ENCODE measurements at regions not wholly inside any gene's neighbourhood (a gene's known extent, or its start where the extent isn't known, plus 50 kb on each side); places are given as distances from the start of the nearest gene placed in this dataset.

DNA sequence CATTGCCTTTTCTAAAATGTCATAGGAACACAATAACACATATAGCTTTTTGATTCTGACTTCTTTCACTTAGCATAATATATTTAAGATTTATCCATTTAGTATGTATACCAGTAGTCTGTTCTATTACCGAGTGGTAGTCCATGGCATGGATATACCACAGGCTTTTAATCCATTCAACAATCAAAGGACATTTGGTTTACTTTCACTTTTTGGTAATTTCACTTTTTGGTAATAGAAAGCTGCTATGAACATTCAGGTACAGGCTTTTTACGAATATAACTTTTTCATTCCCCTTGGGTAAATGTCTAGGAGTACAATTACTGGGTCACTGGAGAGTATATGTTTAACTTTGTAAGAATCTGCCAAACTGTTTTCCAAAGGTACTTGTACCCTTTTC lies 100.7 kb upstream of the PRICKLE1 start:
- no peak for DNase-seq (ENCODE audit: low read depth)
- TF ChIP-seq MYC (IDR thresholded peaks at IDR 0.05; ENCODE audit: low read depth, low read length) (no peak), POLR2A (IDR thresholded peaks at IDR 0.05; ENCODE audit: extremely low read depth, insufficient read length) (no peak)
- TF ChIP-seq, protein P1, sequence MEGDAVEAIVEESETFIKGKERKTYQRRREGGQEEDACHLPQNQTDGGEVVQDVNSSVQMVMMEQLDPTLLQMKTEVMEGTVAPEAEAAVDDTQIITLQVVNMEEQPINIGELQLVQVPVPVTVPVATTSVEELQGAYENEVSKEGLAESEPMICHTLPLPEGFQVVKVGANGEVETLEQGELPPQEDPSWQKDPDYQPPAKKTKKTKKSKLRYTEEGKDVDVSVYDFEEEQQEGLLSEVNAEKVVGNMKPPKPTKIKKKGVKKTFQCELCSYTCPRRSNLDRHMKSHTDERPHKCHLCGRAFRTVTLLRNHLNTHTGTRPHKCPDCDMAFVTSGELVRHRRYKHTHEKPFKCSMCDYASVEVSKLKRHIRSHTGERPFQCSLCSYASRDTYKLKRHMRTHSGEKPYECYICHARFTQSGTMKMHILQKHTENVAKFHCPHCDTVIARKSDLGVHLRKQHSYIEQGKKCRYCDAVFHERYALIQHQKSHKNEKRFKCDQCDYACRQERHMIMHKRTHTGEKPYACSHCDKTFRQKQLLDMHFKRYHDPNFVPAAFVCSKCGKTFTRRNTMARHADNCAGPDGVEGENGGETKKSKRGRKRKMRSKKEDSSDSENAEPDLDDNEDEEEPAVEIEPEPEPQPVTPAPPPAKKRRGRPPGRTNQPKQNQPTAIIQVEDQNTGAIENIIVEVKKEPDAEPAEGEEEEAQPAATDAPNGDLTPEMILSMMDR (IDR thresholded peaks at IDR 0.05; ENCODE audit: low read depth, low read length), result no peak
- TF ChIP-seq, protein P2, sequence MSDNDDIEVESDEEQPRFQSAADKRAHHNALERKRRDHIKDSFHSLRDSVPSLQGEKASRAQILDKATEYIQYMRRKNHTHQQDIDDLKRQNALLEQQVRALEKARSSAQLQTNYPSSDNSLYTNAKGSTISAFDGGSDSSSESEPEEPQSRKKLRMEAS (IDR thresholded peaks at IDR 0.05; ENCODE audit: low read depth, low read length), result no peak
- no peak overlapping the region for H3K4me3 ChIP-seq (ENCODE audit: low read depth, low read length)

DNA sequence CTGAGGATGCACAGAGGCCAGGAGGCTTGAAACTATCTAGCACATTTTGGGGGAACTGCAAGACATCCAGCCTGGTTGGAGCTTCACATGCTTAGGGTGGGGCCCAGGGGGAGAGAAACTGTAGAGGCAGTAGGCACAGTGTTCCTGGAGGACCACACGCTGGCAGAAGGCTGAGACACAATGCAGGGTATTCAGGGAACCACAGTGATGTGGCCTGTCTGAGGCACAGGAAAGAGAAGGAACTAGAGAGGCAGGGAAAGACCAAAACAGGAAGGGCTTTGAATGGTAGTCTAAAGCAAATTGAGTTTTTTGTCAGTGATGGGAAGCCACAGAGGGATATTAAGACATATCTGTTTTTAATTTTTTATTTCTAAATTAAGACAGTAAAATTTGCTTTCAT lies 100.2 kb upstream of the PRICKLE1 start:
- no peak for DNase-seq (ENCODE audit: low read depth)
- TF ChIP-seq, protein P1 (IDR thresholded peaks at IDR 0.05; ENCODE audit: low read depth, low read length), result no peak
- TF ChIP-seq POLR2A (IDR thresholded peaks at IDR 0.05; ENCODE audit: extremely low read depth, insufficient read length) (no peak), MYC (IDR thresholded peaks at IDR 0.05; ENCODE audit: low read depth, low read length) (no peak)
- TF ChIP-seq, protein P2 (IDR thresholded peaks at IDR 0.05; ENCODE audit: low read depth, low read length), result no peak

DNA sequence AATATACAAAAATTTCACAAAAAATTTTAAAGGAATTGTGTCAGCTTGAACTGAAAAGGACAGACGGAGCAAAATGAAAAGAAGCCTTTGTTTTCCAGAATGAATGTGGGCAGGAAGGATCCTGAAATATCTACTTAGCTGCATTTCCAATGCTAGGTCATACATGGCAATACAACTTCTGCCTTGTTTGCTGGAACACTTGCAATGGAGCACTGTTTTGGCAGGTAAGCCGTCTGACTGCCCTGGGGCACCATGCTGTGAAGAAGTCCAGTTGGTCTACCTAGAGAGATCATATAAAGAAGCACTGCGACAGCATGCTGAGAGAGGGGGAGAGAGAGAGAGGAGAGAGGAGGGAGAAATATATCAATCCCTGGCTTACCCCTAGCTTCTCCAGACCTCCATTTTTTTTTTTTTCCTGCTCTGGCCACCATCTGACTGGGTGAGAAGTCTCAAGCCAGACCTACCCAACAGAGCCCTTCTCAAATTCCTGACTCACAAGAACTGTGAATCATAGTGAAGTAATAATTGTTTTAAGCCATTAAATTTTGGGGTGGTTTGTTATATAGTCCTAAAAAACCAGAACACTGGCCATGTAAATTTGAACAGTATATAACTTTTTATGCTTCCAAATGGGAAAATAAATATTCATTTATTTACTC lies 97.1 kb upstream of the PRICKLE1 start:
- no peak overlapping the region for H3K4me3 ChIP-seq (ENCODE audit: low read depth, low read length)
- TF ChIP-seq, protein P2 (IDR thresholded peaks at IDR 0.05; ENCODE audit: low read depth, low read length), result no peak
- TF ChIP-seq POLR2A (IDR thresholded peaks at IDR 0.05; ENCODE audit: extremely low read depth, insufficient read length) (no peak), MYC (IDR thresholded peaks at IDR 0.05; ENCODE audit: low read depth, low read length) (no peak)
- TF ChIP-seq, protein P1 (IDR thresholded peaks at IDR 0.05; ENCODE audit: low read depth, low read length), result no peak
- no peak for DNase-seq (ENCODE audit: low read depth)

More for the DNA sequence above, 100.2 kb upstream of the PRICKLE1 start:
- no peak overlapping the region for H3K4me3 ChIP-seq (ENCODE audit: low read depth, low read length)

DNA sequence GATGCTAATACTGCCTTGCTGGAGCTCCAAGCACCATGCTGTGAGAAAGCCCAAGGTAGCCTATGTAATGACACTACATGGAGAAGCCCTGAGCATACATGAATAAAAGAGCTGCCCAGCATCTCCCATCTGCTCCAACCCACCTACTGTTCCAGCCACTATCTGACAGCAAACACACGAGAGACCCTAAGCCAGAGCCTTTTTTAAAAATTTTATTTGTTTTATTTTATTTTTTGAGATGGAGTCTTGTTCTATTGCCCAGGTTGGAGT lies 95.2 kb upstream of the PRICKLE1 start:
- DNase-seq (ENCODE audit: low read depth), result no peak
- TF ChIP-seq MYC (IDR thresholded peaks at IDR 0.05; ENCODE audit: low read depth, low read length) (no peak), POLR2A (IDR thresholded peaks at IDR 0.05; ENCODE audit: extremely low read depth, insufficient read length) (no peak)
- TF ChIP-seq, protein P2 (IDR thresholded peaks at IDR 0.05; ENCODE audit: low read depth, low read length), result no peak
- TF ChIP-seq, protein P1 (IDR thresholded peaks at IDR 0.05; ENCODE audit: low read depth, low read length), result no peak
- no peak overlapping the region for H3K4me3 ChIP-seq (ENCODE audit: low read depth, low read length)

DNA sequence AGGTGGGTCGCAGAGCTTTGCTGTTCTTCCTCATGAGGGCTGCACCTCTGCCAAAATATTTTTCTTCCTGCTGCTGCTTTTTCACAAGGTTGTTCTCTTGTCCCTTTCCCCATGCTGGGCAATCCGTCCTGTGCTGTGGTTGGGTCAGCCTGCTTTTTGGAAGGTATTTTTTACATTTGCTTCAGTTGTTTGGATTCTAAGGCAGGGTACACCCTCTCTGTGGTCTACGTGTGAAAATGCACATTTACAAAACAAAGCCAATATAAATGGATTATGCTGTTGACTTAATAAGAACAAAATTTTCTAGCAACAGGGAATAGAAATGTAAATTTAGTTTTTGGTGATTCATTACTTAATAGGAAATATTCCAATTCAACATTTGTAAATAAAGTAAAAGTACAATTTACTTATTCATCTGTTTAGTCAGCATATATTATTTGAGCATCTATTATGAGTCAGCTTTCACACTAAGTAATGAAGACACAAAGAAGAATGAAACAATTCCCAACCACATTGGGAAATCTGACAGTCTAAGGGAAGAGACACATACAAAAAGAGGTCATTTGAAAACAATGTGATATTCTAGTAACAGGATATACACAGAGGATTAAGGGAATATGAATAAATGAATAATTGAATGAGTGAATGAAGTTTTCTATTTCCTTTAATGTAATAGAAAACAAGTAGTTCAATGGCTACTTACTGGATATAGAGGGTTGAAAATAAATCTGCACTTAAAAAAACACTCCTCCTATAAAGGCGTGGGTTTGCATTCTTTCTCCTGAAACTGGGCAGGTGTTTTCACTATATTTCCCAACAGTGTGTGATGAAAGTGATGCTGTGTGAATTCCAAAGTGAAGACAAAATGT lies 94.6 kb upstream of the PRICKLE1 start:
- TF ChIP-seq MYC (IDR thresholded peaks at IDR 0.05; ENCODE audit: low read depth, low read length) (no peak), POLR2A (IDR thresholded peaks at IDR 0.05; ENCODE audit: extremely low read depth, insufficient read length) (no peak)
- TF ChIP-seq, protein P2 (IDR thresholded peaks at IDR 0.05; ENCODE audit: low read depth, low read length), result no peak
- TF ChIP-seq, protein P1 (IDR thresholded peaks at IDR 0.05; ENCODE audit: low read depth, low read length), result no peak

More for the DNA sequence above, 94.6 kb upstream of the PRICKLE1 start:
- H3K4me3 ChIP-seq (ENCODE audit: low read depth, low read length), result no peak overlapping the region
- no peak for DNase-seq (ENCODE audit: low read depth)
